GM19455 (cell line): ENCODE measurements at regions not wholly inside any gene's neighbourhood (a gene's known extent, or its start where the extent isn't known, plus 50 kb on each side); places are given as distances from the start of the nearest gene placed in this dataset.
"Not testable (repeated sequence)": the region's sequence is repeated elsewhere in the genome, so short reads cannot be mapped to it uniquely, and the experiment has no call there.

ENCODE experiments used
- ATAC-seq: cut with Tn5 transposase; IDR thresholded peaks from one replicate; pipeline ENCODE4 v1.9.1; 2021; ENCODE audit not compliant: unreplicated experiment

- no peak for ATAC-seq
Observed at GRCh38 chr2:41241325-41242000, 789.6 kb upstream of the SLC8A1 start.

GRCh38 chr2:41242001-41242331 is 790.1 kb upstream of the SLC8A1 start:
- no peak for ATAC-seq

- ATAC-seq: no peak
Observed at GRCh38 chr2:41267929-41268659, 779.7 kb upstream of the PKDCC start.

DNA sequence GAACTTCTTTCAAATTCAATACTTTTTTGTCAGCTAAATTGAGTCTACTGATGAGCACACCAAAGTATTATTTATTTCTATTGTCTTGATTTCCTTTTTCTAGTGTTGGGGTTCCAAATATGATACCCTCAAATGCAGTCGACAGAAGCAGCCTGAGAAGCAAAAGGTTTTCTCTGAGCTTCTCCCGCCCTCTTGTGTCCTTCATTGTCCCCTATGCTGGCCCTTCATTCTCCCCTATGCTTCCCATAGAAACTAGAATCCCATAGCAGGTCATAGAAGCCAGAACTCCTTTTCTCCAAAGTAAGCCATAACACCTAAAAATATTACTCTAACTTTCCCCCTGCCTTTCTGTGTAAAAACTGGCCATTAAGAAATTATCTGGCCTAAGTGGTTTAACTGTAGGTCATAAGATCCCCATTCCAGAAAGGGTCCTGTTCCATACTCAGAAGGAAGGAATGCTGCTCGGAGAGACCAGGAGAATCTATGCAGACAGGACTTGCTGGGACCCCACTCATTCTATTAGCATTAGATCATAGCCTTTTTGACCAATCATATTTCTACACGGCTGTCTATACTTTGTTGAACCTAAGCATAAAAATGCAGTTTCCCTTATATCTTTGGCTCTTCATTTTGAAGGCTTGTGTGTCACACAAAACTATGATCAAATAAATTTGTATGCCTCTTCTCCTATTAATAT is 764.6 kb upstream of the PKDCC start:
- no peak for ATAC-seq

GRCh38 chr2:41293491-41293890 is 754.3 kb upstream of the PKDCC start:
- ATAC-seq: no peak

- ATAC-seq: no peak
Observed at GRCh38 chr2:41294331-41294730, 753.5 kb upstream of the PKDCC start.

DNA sequence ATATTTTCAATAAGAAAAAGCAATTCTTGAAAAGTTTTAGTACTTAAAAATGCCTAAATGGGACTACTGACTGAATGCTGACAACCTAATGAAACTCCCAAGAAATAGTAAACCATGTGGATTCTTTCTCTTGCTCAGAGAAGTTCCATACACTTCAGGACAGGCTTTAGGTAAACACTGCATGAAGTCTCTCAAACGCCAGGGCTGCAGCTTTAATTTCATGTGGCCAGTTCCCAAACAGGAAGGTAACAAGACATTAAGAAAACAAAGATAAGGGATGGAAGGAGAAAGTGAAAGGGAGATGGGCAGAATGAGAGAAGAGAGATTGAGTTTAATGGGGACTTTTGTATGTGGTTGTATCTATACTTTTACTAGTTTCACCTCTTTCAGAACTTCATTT is 734.7 kb upstream of the PKDCC start:
- no peak for ATAC-seq

GRCh38 chr2:41314511-41315070 is 733.2 kb upstream of the PKDCC start:
- ATAC-seq: no peak

DNA sequence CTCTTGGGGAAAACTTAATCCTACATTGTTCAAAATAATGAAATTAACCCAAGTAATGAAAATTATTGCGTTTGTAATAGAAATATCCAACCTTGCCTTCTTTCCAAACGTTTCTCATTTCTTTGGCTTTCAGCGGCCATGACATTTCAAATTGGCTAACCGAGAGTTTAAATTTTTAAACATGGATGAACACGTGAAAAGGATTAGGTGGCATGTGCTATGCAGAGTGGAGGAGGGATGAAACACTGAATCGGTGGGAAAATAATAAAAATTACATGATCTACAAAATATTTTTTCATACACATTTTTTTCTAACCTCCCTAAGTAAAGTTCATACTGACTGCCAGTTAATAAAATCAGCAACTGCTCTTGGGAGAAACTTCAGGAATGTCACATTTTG is 728.4 kb upstream of the PKDCC start:
- ATAC-seq: no peak

- ATAC-seq: no peak
Observed at GRCh38 chr2:41320491-41320890, 727.3 kb upstream of the PKDCC start.

- no peak for ATAC-seq
Observed at GRCh38 chr2:41321351-41321750, 726.5 kb upstream of the PKDCC start.

GRCh38 chr2:41326851-41327250 is 721.0 kb upstream of the PKDCC start:
- no peak for ATAC-seq

DNA sequence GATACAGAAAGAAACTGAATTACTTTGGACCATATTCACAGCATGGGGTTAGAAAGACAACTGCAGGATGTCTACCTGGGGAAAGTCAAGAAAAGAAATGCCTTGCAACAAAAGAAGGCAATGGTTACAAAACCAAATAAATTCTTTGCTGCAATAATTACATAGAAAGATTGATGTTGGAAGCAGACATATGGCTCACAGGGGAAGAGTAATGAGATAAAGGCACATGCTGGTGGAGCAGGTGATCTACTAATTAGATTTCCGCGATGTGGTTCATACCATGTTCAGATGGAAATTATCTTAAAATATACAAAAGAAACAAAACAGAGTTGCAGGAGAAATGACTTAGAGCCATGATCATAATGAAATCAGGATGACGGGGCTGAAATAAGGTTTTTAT is 718.8 kb upstream of the PKDCC start:
- ATAC-seq: no peak

DNA sequence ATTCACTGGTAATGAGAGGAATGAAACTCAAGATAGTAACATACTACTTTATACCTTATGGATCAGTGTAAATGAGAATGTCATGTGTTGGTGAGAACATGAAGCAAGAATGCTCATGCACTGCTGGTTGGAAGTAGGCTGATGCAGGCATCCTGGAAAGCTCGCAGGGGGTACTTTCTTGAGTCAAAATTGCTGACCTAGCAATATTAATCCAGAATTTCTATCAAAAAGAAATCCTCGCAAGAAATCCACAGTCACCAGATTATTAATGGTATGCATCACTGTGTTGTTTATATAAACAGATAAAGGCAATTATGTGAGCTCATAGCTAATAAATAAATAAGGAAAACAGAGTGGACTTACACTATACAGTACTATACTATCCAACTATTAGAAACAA is 713.7 kb upstream of the PKDCC start:
- no peak for ATAC-seq

- ATAC-seq: not testable (repeated sequence)
Observed at GRCh38 chr2:41335573-41335972, 712.2 kb upstream of the PKDCC start.

DNA sequence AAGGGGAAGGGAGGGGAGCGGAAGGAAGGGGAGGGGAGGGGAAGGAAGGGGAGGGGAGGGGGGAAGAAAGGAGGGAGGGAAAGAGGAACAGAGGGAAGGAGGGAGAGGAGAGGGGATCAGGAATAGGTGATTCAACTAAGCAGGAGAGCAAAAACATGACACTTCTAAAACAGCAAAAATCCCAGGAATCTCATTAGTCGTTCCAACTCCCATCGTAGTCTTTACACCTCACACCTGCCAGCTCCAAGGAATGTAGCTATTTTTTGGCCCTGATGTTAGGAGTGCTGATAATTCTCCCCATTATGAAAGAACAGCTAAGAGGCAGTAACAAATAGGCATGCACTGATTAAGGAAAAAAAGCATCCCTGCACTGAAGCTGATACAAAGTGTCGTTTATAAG is 709.9 kb upstream of the PKDCC start:
- no peak for ATAC-seq

- ATAC-seq: no peak
Observed at GRCh38 chr2:41344529-41344928, 703.3 kb upstream of the PKDCC start.

GRCh38 chr2:41353060-41353459 is 694.8 kb upstream of the PKDCC start:
- no peak for ATAC-seq

DNA sequence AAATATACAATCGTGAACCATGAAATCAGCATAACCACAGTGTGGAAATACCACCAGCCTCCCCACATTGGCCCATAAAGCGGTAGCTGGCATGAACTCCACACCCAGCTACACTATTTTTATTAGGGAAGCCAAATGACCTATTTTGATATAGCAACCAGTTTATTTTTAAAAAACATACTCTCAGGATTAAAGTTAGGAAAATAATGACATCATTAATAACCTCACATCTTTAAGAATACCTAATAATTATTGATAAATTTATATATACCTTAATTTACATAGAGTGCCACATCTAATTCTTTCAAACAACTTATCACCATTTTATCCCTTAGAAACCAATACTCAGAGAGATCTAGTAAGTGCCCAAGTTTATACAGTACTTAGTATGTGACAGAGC is 692.0 kb upstream of the PKDCC start:
- ATAC-seq: no peak

DNA sequence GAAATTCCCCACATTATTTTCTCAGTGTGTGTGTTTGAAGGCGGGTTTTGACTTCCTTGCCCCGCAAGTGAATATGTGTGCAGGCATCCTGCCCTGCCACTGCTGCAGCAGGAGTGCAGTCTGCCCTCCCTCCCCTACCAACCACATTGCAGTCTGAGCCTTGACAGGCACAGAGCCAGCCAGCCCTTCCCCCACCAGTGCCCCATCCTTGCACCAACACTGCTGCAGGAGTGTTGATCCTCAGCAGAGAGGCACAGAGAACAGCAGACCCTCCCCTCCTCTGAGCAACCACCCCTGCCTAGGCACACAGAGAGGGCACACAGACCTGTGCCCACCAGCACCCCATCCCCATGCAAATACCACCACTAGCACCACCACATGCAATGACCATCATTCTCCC is 683.0 kb upstream of the PKDCC start:
- no peak for ATAC-seq

DNA sequence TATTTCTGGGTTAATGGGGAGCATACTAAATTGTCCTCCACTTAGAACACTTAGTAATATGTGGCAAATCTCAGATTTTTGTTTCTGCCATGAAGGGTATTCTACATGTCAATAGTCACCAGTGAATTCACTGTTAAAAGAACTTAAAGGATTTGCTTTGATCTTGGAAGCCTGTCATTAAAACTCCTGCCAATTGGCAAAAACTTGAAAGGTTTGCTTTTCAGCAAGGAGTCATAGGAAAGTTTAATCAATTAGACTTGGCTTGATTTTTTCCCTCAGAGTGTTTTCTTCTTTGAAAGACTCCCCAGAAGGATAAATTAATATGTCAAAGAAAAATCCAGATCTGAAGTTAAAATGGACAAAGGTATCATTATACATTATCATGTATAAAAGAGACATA is 671.9 kb upstream of the PKDCC start:
- no peak for ATAC-seq

GRCh38 chr2:41377837-41378236 is 670.0 kb upstream of the PKDCC start:
- ATAC-seq: no peak
